Natural killer cell (primary cell): ENCODE measurements at regions not wholly inside any gene's neighbourhood (a gene's known extent, or its start where the extent isn't known, plus 50 kb on each side); places are given as distances from the start of the nearest gene placed in this dataset.

ENCODE experiments used
- ATAC-seq, 3 donors: fragments of 150-1000 bp in 2 of 3; fragments of 200-7000 bp in 1 of 3; cut with Tn5 transposase; 1 replicate in 1 of 3; 2 replicates in 2 of 3; pipeline ENCODE4 v1.10.0; 2021; ENCODE audit warnings: mild to moderate bottlenecking in 2 of 3, moderate library complexity in 2 of 3
- DNase-seq, 2 donors: peaks; one replicate each; pipeline versions ENCODE4 v3.0.0 to v3.0.0-alpha.2; 2013 to 2021; ENCODE audit warnings: mixed read lengths in 1 of 2
- H3K27ac ChIP-seq: one replicate; pipeline ENCODE4 v1.5.1; 2013; ENCODE audit warnings: mild to moderate bottlenecking, low read length
- H3K27me3 ChIP-seq: one replicate; pipeline ENCODE4 v1.6.1; 2013; ENCODE audit warnings: low read length; ENCODE audit not compliant: control insufficient read depth, insufficient read depth
- H3K36me3 ChIP-seq: one replicate; pipeline ENCODE4 v1.6.1; 2013; ENCODE audit warnings: low read length; ENCODE audit not compliant: control insufficient read depth, insufficient read depth
- H3K4me1 ChIP-seq: one replicate; pipeline ENCODE4 v1.6.1; 2013; ENCODE audit warnings: low read length; ENCODE audit not compliant: control insufficient read depth, insufficient read depth
- H3K4me3 ChIP-seq: one replicate; pipeline ENCODE4 v1.5.1; 2013; ENCODE audit warnings: low read length
- H3K9me3 ChIP-seq: one replicate; pipeline ENCODE4 v1.6.1; 2013; ENCODE audit warnings: low read length; ENCODE audit not compliant: control insufficient read depth, insufficient read depth
- H3K27ac Mint-ChIP-seq, 2 donors: one replicate each; pipeline ENCODE4 v1.8.0; 2022; ENCODE audit warnings: mild to moderate bottlenecking in 2 of 2, mixed read lengths in 2 of 2, moderate library complexity in 1 of 2
- H3K27me3 Mint-ChIP-seq, 2 donors: one replicate each; pipeline ENCODE4 v1.8.0; 2022; ENCODE audit warnings: low read depth in 2 of 2, mixed read lengths in 2 of 2
- H3K36me3 Mint-ChIP-seq: one replicate; pipeline ENCODE4 v1.8.0; 2022; ENCODE audit warnings: mixed read lengths
- H3K4me1 Mint-ChIP-seq, 2 donors: one replicate each; pipeline ENCODE4 v1.8.0; 2022; ENCODE audit warnings: mixed read lengths in 2 of 2
- H3K4me3 Mint-ChIP-seq: one replicate; pipeline ENCODE4 v1.8.0; 2022; ENCODE audit warnings: mild to moderate bottlenecking, moderate library complexity, mixed read lengths
- H3K9me3 Mint-ChIP-seq, 2 donors: one replicate each; pipeline ENCODE4 v1.8.0; 2022; ENCODE audit warnings: mixed read lengths in 2 of 2
- CTCF ChIP-seq: fragments of 200-600 bp; IDR thresholded peaks from one replicate; pipeline ENCODE4 v1.8.0; 2022; ENCODE audit warnings: antibody characterized with exemption
- WGBS: methylation state at CpG from one replicate; pipeline ENCODE4 v1.1.7; 2013; ENCODE audit warnings: missing lambda C conversion rate; ENCODE audit not compliant: insufficient coverage; 5-methylcytosine and 5-hydroxymethylcytosine counted together
- intact Hi-C: fragments of 100-400 bp; cut with micrococcal nuclease; formaldehyde crosslinking; loops from one replicate; pipeline ENCODE4 v1.14.2; 2022

GRCh38 chr2:40751981-40752380, 300.1 kb upstream of the SLC8A1 start:
- H3K4me1 ChIP-seq = no peaks in the 10 kb centered on the region
- no peak overlapping the region for H3K4me3 ChIP-seq
- no CpG with 5 or more reads among the region's 1 CpG for WGBS
- H3K36me3 ChIP-seq = no peaks in the 10 kb centered on the region
- Mint-ChIP-seq H3K9me3 (peaks cover 2 to 9% of the 10 kb centered on the region in 2 donors), H3K4me1 (no peaks in the 10 kb centered on the region), H3K4me3 (no peak overlapping the region), H3K36me3 (no peaks in the 10 kb centered on the region), H3K27me3 (no peaks in the 10 kb centered on the region), H3K27ac (no peak overlapping the region)
- TF ChIP-seq CTCF = no peak
- DNase-seq = no peak
- ATAC-seq = no peak
- no peak overlapping the region for H3K27ac ChIP-seq
- intact Hi-C loops = no loop called here
- no peaks in the 10 kb centered on the region for H3K9me3 ChIP-seq
- no peaks in the 10 kb centered on the region for H3K27me3 ChIP-seq

GRCh38 chr2:40752796-40753195, 300.9 kb upstream of the SLC8A1 start:
- Mint-ChIP-seq H3K4me1 (no peaks in the 10 kb centered on the region), H3K9me3 (peaks cover 2 to 7% of the 10 kb centered on the region in 2 donors), H3K27ac (no peak overlapping the region), H3K27me3 (no peaks in the 10 kb centered on the region), H3K4me3 (no peak overlapping the region), H3K36me3 (no peaks in the 10 kb centered on the region)
- no peak overlapping the region for H3K27ac ChIP-seq
- TF ChIP-seq CTCF = no peak
- WGBS = 69% methylated on average over 3 of the region's 3 CpGs
- no peaks in the 10 kb centered on the region for H3K9me3 ChIP-seq
- no peaks in the 10 kb centered on the region for H3K27me3 ChIP-seq
- H3K36me3 ChIP-seq = no peaks in the 10 kb centered on the region
- no peak overlapping the region for H3K4me3 ChIP-seq
- intact Hi-C loops = no loop called here
- H3K4me1 ChIP-seq = no peaks in the 10 kb centered on the region
- DNase-seq (no peak), ATAC-seq (no peak)

GRCh38 chr2:40754912-40755311, 303.0 kb upstream of the SLC8A1 start:
- no peak overlapping the region for H3K27ac ChIP-seq
- H3K9me3 Mint-ChIP-seq = peaks cover 0 to 5% of the 10 kb centered on the region in 2 donors
- H3K36me3 Mint-ChIP-seq = no peaks in the 10 kb centered on the region
- H3K27ac Mint-ChIP-seq = no peak overlapping the region
- ATAC-seq (no peak), DNase-seq (no peak)
- no peak overlapping the region for H3K4me3 Mint-ChIP-seq
- H3K9me3 ChIP-seq = no peaks in the 10 kb centered on the region
- no peak overlapping the region for H3K4me3 ChIP-seq
- H3K27me3 Mint-ChIP-seq = no peaks in the 10 kb centered on the region
- peaks cover 4 to 6% of the 10 kb centered on the region in 2 donors for H3K4me1 Mint-ChIP-seq
- no peaks in the 10 kb centered on the region for H3K4me1 ChIP-seq
- no peaks in the 10 kb centered on the region for H3K36me3 ChIP-seq
- TF ChIP-seq CTCF = no peak
- intact Hi-C loops = no loop called here
- no peaks in the 10 kb centered on the region for H3K27me3 ChIP-seq

- 33% methylated on average over 1 of the region's 4 CpGs for WGBS
- DNase-seq = no peak
- no peak for ATAC-seq
- Mint-ChIP-seq H3K9me3 (peaks cover 2 to 4% of the 10 kb centered on the region in 2 donors), H3K36me3 (no peaks in the 10 kb centered on the region), H3K4me3 (no peak overlapping the region), H3K27me3 (no peaks in the 10 kb centered on the region), H3K27ac (no peak overlapping the region), H3K4me1 (peaks cover 4 to 6% of the 10 kb centered on the region in 2 donors)
- H3K4me3 ChIP-seq = no peak overlapping the region
- no peaks in the 10 kb centered on the region for H3K27me3 ChIP-seq
- no peaks in the 10 kb centered on the region for H3K9me3 ChIP-seq
- no peaks in the 10 kb centered on the region for H3K4me1 ChIP-seq
- no peaks in the 10 kb centered on the region for H3K36me3 ChIP-seq
- no peak for TF ChIP-seq CTCF
- H3K27ac ChIP-seq = no peak overlapping the region
- intact Hi-C loops = no loop called here
These were observed 306.7 kb upstream of the SLC8A1 start for GRCh38 chr2:40758401-40759155.
